Breast epithelium (tissue), 4 donors: ENCODE measurements at regions not wholly inside any gene's neighbourhood (a gene's known extent, or its start where the extent isn't known, plus 50 kb on each side); places are given as distances from the start of the nearest gene placed in this dataset.

ENCODE experiments used
- DNase-seq, 2 donors: peaks; one replicate each; pipeline ENCODE4 v3.0.0-alpha.2; 2019; ENCODE audit warnings: low spot score in 2 of 2
- H3K27ac ChIP-seq, 2 donors: fragments of 200-600 bp; sonication (generic) in 1 of 2; one replicate each; pipeline ENCODE4 v1.5.1; 2016 to 2019; ENCODE audit warnings: mild to moderate bottlenecking in 1 of 2
- H3K27me3 ChIP-seq, 2 donors: fragments of 200-600 bp; sonication (generic) in 1 of 2; one replicate each; pipeline versions ENCODE4 v1.5.1 to v1.6.0; 2017 to 2019; ENCODE audit warnings: control low read depth in 1 of 2, mild to moderate bottlenecking in 1 of 2
- H3K36me3 ChIP-seq: fragments of 200-600 bp; one replicate; pipeline ENCODE4 v1.5.1; 2019
- H3K4me1 ChIP-seq, 2 donors: fragments of 200-600 bp; sonication (generic); one replicate each; pipeline ENCODE4 v1.5.1; 2016 to 2019; ENCODE audit warnings: control low read depth in 1 of 2
- H3K4me3 ChIP-seq, 3 donors: fragments of 200-600 bp; sonication (generic); 1 replicate in 2 of 3; 2 replicates in 1 of 3; pipeline ENCODE4 v1.5.1; 2016 to 2019; ENCODE audit warnings: mild to moderate bottlenecking in 3 of 3, moderate library complexity in 2 of 3
- H3K9me3 ChIP-seq, 2 donors: fragments of 200-600 bp; sonication (generic) in 1 of 2; one replicate each; pipeline ENCODE4 v1.5.1; 2016 to 2019; ENCODE audit warnings: control low read depth in 1 of 2
- POLR2A ChIP-seq: fragments of 450-650 bp; IDR thresholded peaks from one replicate; pipeline ENCODE4 v1.6.1; 2016; ENCODE audit warnings: antibody characterized with exemption, mild to moderate bottlenecking, moderate library complexity
- POLR2AphosphoS5 ChIP-seq, 3 donors: sonication (generic); formaldehyde crosslinking; IDR thresholded peaks; one replicate each; pipeline ENCODE4 v1.6.1; 2017; ENCODE audit warnings: antibody characterized with exemption in 3 of 3
- intact Hi-C: fragments of 100-400 bp; cut with DNase I; formaldehyde crosslinking; loops from one replicate; pipeline ENCODE4 v1.15.1; 2023; ENCODE audit warnings: low total_unique reads
- TF ChIP-seq, protein P1 (sequence below), 3 donors: fragments of 450-650 bp; IDR thresholded peaks; one replicate each; pipeline ENCODE4 v1.5.1; 2016 to 2017; ENCODE audit warnings: antibody characterized with exemption in 3 of 3, mild to moderate bottlenecking in 3 of 3, moderate library complexity in 3 of 3

DNA sequence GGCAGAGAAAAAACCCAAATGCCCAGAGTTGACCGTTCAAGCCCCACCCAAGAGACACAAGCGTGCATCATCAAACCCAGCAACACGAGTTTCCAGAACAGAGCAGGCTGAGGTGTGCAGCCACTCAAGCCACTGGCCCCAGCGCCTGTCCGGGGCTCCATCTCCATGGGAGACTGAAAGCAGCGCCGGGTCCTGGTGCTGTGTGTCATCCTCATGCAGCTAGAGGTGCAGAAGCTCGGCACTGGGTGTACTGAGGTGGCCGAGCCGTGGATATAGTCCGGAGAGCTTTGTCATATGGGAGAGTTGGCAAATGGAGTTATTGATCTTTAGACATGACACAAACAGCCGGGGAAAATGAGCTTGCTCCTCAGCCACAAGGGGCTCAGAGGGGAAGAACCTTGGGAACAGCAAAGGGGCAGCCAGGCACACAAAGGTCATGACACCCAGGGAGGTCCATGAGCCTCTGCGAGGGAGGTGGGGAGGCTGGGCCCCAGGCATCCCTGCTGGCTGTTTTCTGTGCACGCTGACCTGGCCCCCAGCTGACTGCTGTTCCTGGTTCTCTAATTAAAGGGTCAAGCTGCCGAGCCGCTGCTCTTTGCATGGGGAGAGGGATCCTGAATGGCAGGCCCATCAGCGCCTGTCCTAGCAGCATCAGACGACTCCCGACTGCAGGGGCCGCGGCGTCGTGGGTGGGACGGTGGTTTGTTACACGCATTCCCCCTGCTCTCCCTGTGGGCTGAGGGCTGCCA lies 145.4 kb upstream of the SFSWAP start:
- Histone ChIP-seq H3K4me1 (no peaks in the 10 kb centered on the region), H3K27me3 (peaks cover 0 to 44% of the 10 kb centered on the region in 2 donors), H3K27ac (no peak overlapping the region), H3K4me3 (no peak overlapping the region), H3K36me3 (no peaks in the 10 kb centered on the region), H3K9me3 (no peaks in the 10 kb centered on the region)
- intact Hi-C loops, result no loop called here
- DNase-seq, result no peak
- no peak for TF ChIP-seq POLR2AphosphoS5 (IDR thresholded peaks at IDR 0.05)
- TF ChIP-seq, protein P1, sequence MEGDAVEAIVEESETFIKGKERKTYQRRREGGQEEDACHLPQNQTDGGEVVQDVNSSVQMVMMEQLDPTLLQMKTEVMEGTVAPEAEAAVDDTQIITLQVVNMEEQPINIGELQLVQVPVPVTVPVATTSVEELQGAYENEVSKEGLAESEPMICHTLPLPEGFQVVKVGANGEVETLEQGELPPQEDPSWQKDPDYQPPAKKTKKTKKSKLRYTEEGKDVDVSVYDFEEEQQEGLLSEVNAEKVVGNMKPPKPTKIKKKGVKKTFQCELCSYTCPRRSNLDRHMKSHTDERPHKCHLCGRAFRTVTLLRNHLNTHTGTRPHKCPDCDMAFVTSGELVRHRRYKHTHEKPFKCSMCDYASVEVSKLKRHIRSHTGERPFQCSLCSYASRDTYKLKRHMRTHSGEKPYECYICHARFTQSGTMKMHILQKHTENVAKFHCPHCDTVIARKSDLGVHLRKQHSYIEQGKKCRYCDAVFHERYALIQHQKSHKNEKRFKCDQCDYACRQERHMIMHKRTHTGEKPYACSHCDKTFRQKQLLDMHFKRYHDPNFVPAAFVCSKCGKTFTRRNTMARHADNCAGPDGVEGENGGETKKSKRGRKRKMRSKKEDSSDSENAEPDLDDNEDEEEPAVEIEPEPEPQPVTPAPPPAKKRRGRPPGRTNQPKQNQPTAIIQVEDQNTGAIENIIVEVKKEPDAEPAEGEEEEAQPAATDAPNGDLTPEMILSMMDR (IDR thresholded peaks at IDR 0.05), result no peak
- no peak for TF ChIP-seq POLR2A

GRCh38 chr12:131568336-131568735 lies 142.6 kb upstream of the SFSWAP start:
- H3K4me3 ChIP-seq, result no peak overlapping the region
- H3K27ac ChIP-seq, result no peak overlapping the region
- no peak for DNase-seq
- H3K27me3 ChIP-seq, result peaks cover 0 to 73% of the 10 kb centered on the region in 2 donors
- no peaks in the 10 kb centered on the region for H3K36me3 ChIP-seq
- intact Hi-C loops, result no loop called here
- TF ChIP-seq POLR2AphosphoS5 (IDR thresholded peaks at IDR 0.05) (no peak), POLR2A (no peak)
- TF ChIP-seq, protein P1 (IDR thresholded peaks at IDR 0.05), result no peak
- no peaks in the 10 kb centered on the region for H3K9me3 ChIP-seq
- H3K4me1 ChIP-seq, result no peaks in the 10 kb centered on the region

DNA sequence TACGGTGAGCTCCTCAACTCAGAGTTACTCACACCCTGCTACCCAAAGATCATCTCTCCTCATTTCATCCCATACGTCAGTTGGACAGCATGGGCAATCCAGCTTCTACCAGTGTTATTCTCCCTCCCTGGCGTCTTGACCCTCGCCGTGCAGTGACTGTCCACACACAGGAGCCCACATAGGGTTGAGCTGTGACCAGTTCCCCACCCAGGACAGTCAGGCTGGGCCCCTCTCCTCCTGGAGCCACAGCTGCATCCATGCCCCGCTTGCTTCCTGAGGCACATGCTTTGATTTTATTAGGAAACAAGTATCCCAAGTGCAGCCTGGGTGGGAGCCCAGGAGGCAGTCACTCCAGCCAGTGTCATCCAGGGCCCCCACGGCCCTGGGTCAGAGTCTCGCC lies 140.3 kb upstream of the SFSWAP start:
- H3K36me3 ChIP-seq, result no peaks in the 10 kb centered on the region
- no peak for TF ChIP-seq POLR2AphosphoS5 (IDR thresholded peaks at IDR 0.05)
- TF ChIP-seq POLR2A, result no peak
- TF ChIP-seq, protein P1 (IDR thresholded peaks at IDR 0.05), result no peak
- H3K9me3 ChIP-seq, result no peaks in the 10 kb centered on the region

GRCh38 chr12:131571827-131572226 lies 139.1 kb upstream of the SFSWAP start:
- no peak for TF ChIP-seq POLR2A
- TF ChIP-seq, protein P1 (IDR thresholded peaks at IDR 0.05), result no peak
- TF ChIP-seq POLR2AphosphoS5 (IDR thresholded peaks at IDR 0.05), result no peak
- DNase-seq, result no peak
- Histone ChIP-seq H3K27ac (no peak overlapping the region), H3K4me1 (no peaks in the 10 kb centered on the region), H3K9me3 (no peaks in the 10 kb centered on the region), H3K27me3 (peaks cover 0 to 83% of the 10 kb centered on the region in 2 donors), H3K36me3 (no peaks in the 10 kb centered on the region), H3K4me3 (no peak overlapping the region)
- intact Hi-C loops, result no loop called here

More for the DNA sequence above, 140.3 kb upstream of the SFSWAP start:
- Histone ChIP-seq H3K4me3 (no peak overlapping the region), H3K27ac (no peak overlapping the region), H3K4me1 (no peaks in the 10 kb centered on the region), H3K27me3 (peaks cover 0 to 84% of the 10 kb centered on the region in 2 donors)
- intact Hi-C loops, result no loop called here
- no peak for DNase-seq

GRCh38 chr12:131572626-131573025 lies 138.3 kb upstream of the SFSWAP start:
- intact Hi-C loops, result no loop called here
- Histone ChIP-seq H3K9me3 (no peaks in the 10 kb centered on the region), H3K27ac (no peak overlapping the region), H3K27me3 (peaks cover 0 to 78% of the 10 kb centered on the region in 2 donors), H3K4me1 (no peaks in the 10 kb centered on the region), H3K36me3 (no peaks in the 10 kb centered on the region), H3K4me3 (no peak overlapping the region)
- TF ChIP-seq POLR2AphosphoS5 (IDR thresholded peaks at IDR 0.05) (no peak), POLR2A (no peak)
- TF ChIP-seq, protein P1 (IDR thresholded peaks at IDR 0.05), result no peak
- DNase-seq, result no peak
